PC-9 (cell line): ENCODE measurements at regions not wholly inside any gene's neighbourhood (a gene's known extent, or its start where the extent isn't known, plus 50 kb on each side); places are given as distances from the start of the nearest gene placed in this dataset.

Experiments used
- BruUV-seq: library from RNA; stranded (reverse); fragments of 400-500 nt; replicated peaks from 2 replicates; lab custom pipeline; 2021; lab: Mats Ljungman, UMichigan
- CTCF ChIA-PET: fragments of 300-600 bp; sonication (Branson Sonifier 250); formaldehyde crosslinking; loops from one replicate; lab custom pipeline; 2022; ENCODE audit warnings: antibody characterized with exemption; lab: Charles Lee
- POLR2A ChIA-PET: fragments of 300-600 bp; sonication (Branson Sonifier 250); formaldehyde crosslinking; loops from one replicate; lab custom pipeline; 2022; ENCODE audit warnings: antibody characterized with exemption; ENCODE audit not compliant: unreplicated experiment; lab: Charles Lee
- DNase-seq, 2 experiments: peaks; one replicate each; pipeline versions ENCODE4 v3.0.0 to v3.0.0-alpha.2; 2015 to 2022; ENCODE audit warnings: mixed read lengths in 1 of 2
- H2AFZ ChIP-seq: fragments of 200-600 bp; sonication (generic); 2 replicates; pipeline ENCODE4 v1.8.1; 2017; ENCODE audit warnings: antibody characterized with exemption
- H3F3A ChIP-seq: fragments of 200-600 bp; sonication (generic); 2 replicates; pipeline ENCODE4 v1.8.1; 2017; ENCODE audit warnings: antibody characterized with exemption, mild to moderate bottlenecking, low read depth; ENCODE audit not compliant: insufficient read depth
- H3K27ac ChIP-seq: fragments of 200-600 bp; sonication (generic); 2 replicates; pipeline ENCODE4 v1.6.1; 2016; ENCODE audit warnings: mixed run types
- H3K27me3 ChIP-seq: fragments of 200-600 bp; sonication (generic); 2 replicates; pipeline ENCODE4 v1.6.1; 2016; ENCODE audit warnings: low read depth, mixed run types; ENCODE audit not compliant: insufficient read depth
- H3K36me3 ChIP-seq: fragments of 200-600 bp; sonication (generic); 2 replicates; pipeline ENCODE4 v1.6.1; 2016; ENCODE audit warnings: low read depth, mixed run types
- H3K4me1 ChIP-seq: fragments of 200-600 bp; sonication (generic); replicated peaks from 2 replicates; pipeline ENCODE4 v1.6.1; 2016; ENCODE audit warnings: mixed run types; ENCODE audit not compliant: insufficient read depth
- H3K4me2 ChIP-seq: fragments of 200-600 bp; sonication (generic); 2 replicates; pipeline ENCODE4 v1.6.1; 2017; ENCODE audit warnings: mixed run types
- H3K4me3 ChIP-seq: fragments of 200-600 bp; sonication (generic); 2 replicates; pipeline ENCODE4 v1.6.1; 2016; ENCODE audit warnings: mixed run types
- H3K79me2 ChIP-seq: fragments of 200-600 bp; sonication (generic); 2 replicates; pipeline ENCODE4 v1.6.1; 2017; ENCODE audit warnings: low read depth, mixed run types
- H3K9me2 ChIP-seq: fragments of 200-600 bp; sonication (generic); 2 replicates; pipeline ENCODE4 v1.8.1; 2017; ENCODE audit warnings: mild to moderate bottlenecking; ENCODE audit not compliant: insufficient read depth
- H3K9me3 ChIP-seq: fragments of 200-600 bp; sonication (generic); 2 replicates; pipeline ENCODE4 v1.8.1; 2016; ENCODE audit warnings: low read depth; ENCODE audit not compliant: insufficient read depth
- H4K20me1 ChIP-seq: fragments of 200-600 bp; sonication (generic); 2 replicates; pipeline ENCODE4 v1.8.1; 2017; ENCODE audit not compliant: insufficient read depth
- intact Hi-C: fragments of 100-400 bp; cut with micrococcal nuclease; formaldehyde crosslinking; loops from one replicate; pipeline ENCODE4 v1.10.0; 2022; ENCODE audit not compliant: unreplicated experiment
- TF ChIP-seq, protein P1 (sequence below): fragments of 200-600 bp; sonication (generic); conservative IDR thresholded peaks from 2 replicates; pipeline ENCODE4 v1.6.1; 2017; ENCODE audit warnings: mixed run types, antibody characterized with exemption, mild to moderate bottlenecking, moderate library complexity

DNA sequence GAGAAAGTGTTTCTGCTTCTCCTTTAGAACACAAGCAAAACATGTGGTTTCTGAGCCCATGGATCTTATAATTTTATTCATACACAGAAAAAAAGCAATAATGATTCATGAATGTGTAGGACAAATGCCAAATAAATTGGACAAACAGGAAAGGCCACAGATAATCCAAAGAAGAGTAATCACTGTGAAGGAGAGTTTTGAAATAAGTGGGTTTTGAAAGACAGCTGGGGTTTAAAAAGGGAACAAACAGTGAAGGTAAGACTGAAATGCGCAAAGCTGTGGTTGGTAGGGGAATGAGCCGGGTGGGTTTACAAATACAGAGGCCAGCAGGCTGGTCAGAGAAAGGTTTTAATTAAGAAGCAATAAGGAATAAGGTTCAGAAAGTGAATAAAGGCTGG lies 50.0 kb upstream of the MBOAT2 start:
- Histone ChIP-seq H3K79me2 (no peaks in the 10 kb centered on the region), H3K4me2 (no peak overlapping the region; the same call in 1 of the 2 replicates), H4K20me1 (no peaks in the 10 kb centered on the region), H3K27ac (no peak overlapping the region), H3F3A (no peaks in the 10 kb centered on the region), H3K27me3 (no peaks in the 10 kb centered on the region), H2AFZ (no peak overlapping the region), H3K9me2 (no peaks in the 10 kb centered on the region), H3K9me3 (no peaks in the 10 kb centered on the region; the same call in 1 of the 2 replicates), H3K36me3 (no peaks in the 10 kb centered on the region), H3K4me1 (peaks cover 14% of the 10 kb centered on the region), H3K4me3 (no peak overlapping the region)
- CTCF ChIA-PET: interaction anchor here (0.8 kb wide), 1 partner anchor 86 kb away, joined by 3 read pairs; no protein-coding TSS in a partner anchor
- DNase-seq: no peak
- TF ChIP-seq, protein P1, sequence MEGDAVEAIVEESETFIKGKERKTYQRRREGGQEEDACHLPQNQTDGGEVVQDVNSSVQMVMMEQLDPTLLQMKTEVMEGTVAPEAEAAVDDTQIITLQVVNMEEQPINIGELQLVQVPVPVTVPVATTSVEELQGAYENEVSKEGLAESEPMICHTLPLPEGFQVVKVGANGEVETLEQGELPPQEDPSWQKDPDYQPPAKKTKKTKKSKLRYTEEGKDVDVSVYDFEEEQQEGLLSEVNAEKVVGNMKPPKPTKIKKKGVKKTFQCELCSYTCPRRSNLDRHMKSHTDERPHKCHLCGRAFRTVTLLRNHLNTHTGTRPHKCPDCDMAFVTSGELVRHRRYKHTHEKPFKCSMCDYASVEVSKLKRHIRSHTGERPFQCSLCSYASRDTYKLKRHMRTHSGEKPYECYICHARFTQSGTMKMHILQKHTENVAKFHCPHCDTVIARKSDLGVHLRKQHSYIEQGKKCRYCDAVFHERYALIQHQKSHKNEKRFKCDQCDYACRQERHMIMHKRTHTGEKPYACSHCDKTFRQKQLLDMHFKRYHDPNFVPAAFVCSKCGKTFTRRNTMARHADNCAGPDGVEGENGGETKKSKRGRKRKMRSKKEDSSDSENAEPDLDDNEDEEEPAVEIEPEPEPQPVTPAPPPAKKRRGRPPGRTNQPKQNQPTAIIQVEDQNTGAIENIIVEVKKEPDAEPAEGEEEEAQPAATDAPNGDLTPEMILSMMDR: no peak
- BruUV-seq: no TSS peak
- intact Hi-C loops: no loop called here
- POLR2A ChIA-PET: interaction anchor here (0.7 kb wide), 1 partner anchor 331 kb away, joined by 3 read pairs; no protein-coding TSS in a partner anchor
